ENCODE measurements at regions not wholly inside any gene's neighbourhood (a gene's known extent, or its start where the extent isn't known, plus 50 kb on each side); places are given as distances from the start of the nearest gene placed in this dataset.

GRCh38 chr3:191531434-191531972 is 70.5 kb downstream of the PYDC2 start:
- TF ChIP-seq POLR2AphosphoS5 (IDR thresholded peaks at IDR 0.05; ENCODE audit: low read depth, low read length), result no peak
- no peak for TF ChIP-seq POLR2A (IDR thresholded peaks at IDR 0.05; ENCODE audit: low read depth, low read length)
- TF ChIP-seq TAF1 (IDR thresholded peaks at IDR 0.05; ENCODE audit: low read depth, low read length), result no peak

All from GM12891 (cell line).